Omental fat pad (tissue), 3 donors: ENCODE measurements at regions not wholly inside any gene's neighbourhood (a gene's known extent, or its start where the extent isn't known, plus 50 kb on each side); places are given as distances from the start of the nearest gene placed in this dataset.

Source experiments
- ATAC-seq: fragments of 150-250 bp; one replicate; pipeline ENCODE4 v1.9.1; 2016; ENCODE audit warnings: mild to moderate bottlenecking, moderate library complexity; ENCODE audit not compliant: low FRiP score
- DNase-seq: peaks from one replicate; pipeline ENCODE4 v3.0.0-alpha.2; 2019; ENCODE audit warnings: low spot score
- CTCF ChIP-seq, 3 donors: fragments of 450-650 bp; IDR thresholded peaks; one replicate each; pipeline ENCODE4 v1.5.1; 2016 to 2017; ENCODE audit warnings: antibody characterized with exemption in 3 of 3, mild to moderate bottlenecking in 3 of 3, moderate library complexity in 2 of 3

GRCh38 chr6:82589509-82590206, 226.0 kb downstream of the TPBG start:
- ATAC-seq (no peak), DNase-seq (no peak)
- no peak for TF ChIP-seq CTCF (IDR thresholded peaks at IDR 0.05)

DNA sequence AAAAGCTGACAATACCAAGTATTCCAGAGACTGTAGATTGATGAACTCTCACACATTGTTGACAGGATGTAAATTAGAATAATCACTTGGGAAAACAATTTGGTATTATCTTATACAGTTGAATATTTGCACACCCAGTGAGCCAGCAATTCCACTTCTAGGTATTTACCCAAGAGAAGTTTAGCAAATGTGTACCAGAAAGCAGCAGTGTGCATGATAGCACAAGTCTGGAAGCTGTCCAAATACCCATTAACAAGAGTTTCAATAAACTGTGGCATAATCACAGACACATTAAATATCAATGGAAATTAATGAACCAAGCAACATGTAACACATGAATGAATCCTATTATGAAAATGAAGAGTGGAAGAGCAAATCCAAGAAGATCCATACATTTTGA, 233.6 kb downstream of the TPBG start:
- no peak for TF ChIP-seq CTCF (IDR thresholded peaks at IDR 0.05)
- ATAC-seq (no peak), DNase-seq (no peak)

- no peak for TF ChIP-seq CTCF (IDR thresholded peaks at IDR 0.05)
- no peak for ATAC-seq
These were observed 239.2 kb downstream of the TPBG start for GRCh38 chr6:82602776-82603175.

GRCh38 chr6:82603871-82604270, 240.3 kb downstream of the TPBG start:
- DNase-seq (no peak), ATAC-seq (no peak)
- no peak for TF ChIP-seq CTCF (IDR thresholded peaks at IDR 0.05)

More at GRCh38 chr6:82602776-82603175, 239.2 kb downstream of the TPBG start:
- no peak for DNase-seq

DNA sequence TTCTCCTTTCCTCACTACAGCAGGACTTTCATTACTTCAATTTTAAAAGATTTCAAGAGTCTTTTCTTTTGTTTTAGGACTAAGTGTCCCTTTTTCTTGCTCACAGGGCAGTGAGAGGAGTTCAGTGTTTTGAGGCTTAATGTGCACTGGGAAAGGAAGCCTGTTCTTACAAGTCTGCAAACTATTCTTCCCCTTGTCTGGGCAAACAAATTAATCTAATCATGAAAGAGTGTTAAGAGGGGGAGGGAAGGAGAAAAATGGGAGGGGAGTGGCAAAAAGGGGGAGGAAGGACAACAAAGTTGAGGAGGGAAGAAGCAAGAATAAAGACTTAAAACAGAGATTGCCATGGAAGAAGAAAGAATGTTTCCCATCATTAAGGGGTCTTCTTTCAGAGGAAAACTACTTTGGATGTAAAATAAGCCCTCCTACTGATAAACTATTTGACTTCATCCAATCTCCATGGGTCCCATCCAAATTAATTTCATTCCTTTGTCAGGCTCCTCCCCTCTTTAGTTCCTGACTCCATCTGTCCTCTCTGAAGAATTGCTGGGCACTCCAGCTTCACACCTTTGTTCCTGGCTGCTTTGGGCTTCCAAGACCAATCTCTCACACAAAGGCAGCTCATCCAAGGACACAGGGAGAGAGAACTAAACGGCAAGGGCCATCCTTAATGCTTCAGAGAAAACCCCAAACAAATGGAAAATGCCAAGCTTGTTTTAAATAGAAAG, 244.5 kb downstream of the TPBG start:
- TF ChIP-seq CTCF (IDR thresholded peaks at IDR 0.05) = no peak
- no peak for DNase-seq
- no peak for ATAC-seq

- ATAC-seq (no peak), DNase-seq (no peak)
- no peak for TF ChIP-seq CTCF (IDR thresholded peaks at IDR 0.05)
These were observed 245.2 kb downstream of the TPBG start for GRCh38 chr6:82608781-82609180.

GRCh38 chr6:82611751-82612150, 248.1 kb downstream of the TPBG start:
- ATAC-seq (no peak), DNase-seq (no peak)
- TF ChIP-seq CTCF (IDR thresholded peaks at IDR 0.05) = no peak
